ENCODE measurements at regions not wholly inside any gene's neighbourhood (a gene's known extent, or its start where the extent isn't known, plus 50 kb on each side); places are given as distances from the start of the nearest gene placed in this dataset.

DNA sequence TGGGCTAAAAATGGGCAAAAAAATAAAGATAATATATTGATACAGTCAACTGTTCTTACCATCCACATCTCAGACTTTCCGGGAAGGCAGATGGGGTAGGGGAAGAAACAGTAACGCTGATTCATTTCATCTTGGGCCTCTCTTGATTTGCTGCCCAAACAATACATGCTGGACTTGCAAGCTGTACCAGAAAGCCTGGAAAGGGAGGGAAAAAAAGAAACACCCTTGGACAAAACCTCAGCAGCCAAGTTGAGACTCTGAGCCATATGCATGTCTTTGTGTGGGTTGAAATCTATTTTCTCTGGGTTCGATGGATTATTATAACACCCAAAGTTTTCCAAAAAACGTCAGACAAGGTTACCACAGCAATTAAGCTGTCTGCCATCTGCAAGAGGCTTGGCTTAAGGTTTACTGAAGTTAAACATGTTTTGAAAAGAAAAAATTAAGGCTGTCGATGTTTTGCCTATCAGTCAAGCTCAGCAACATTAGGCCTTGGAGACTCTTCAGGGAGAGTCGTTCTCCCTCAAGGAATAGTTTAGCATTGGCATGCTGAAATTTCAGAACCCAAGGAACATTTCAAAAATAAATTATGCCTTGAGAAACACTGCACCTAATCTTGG is 71.2 kb downstream of the PSMG1 start:
- no peak overlapping the region for H3K9ac ChIP-seq (ENCODE audit: low read depth, low read length)
- intact Hi-C loops (cut with micrococcal nuclease): loop anchor here (5.0 kb wide), 1 partner anchor 35 kb away; no protein-coding TSS in a partner anchor
- H2BK20ac ChIP-seq (ENCODE audit: low read depth, low read length): peak overlapping the region; percentile 36; the same call in 1 of the 2 replicates
- H3K79me1 ChIP-seq (ENCODE audit: low read depth in 1 of 2, low read length in 2 of 2): no peaks in the 10 kb centered on the region
- H3K4me3 ChIP-seq (ENCODE audit: insufficient read depth, low read depth, low read length): no peak overlapping the region
- no peaks in the 10 kb centered on the region; the same call in 1 of the 2 replicates for H3K9me3 ChIP-seq (ENCODE audit: control insufficient read depth, insufficient read depth, low read length)
- no peak overlapping the region for H3K4me2 ChIP-seq (ENCODE audit: low read depth, low read length)
- CTCF ChIA-PET: interaction anchor here (0.7 kb wide), 1 partner anchor 15 kb away, joined by 3 read pairs; no protein-coding TSS in a partner anchor
- H3K18ac ChIP-seq (ENCODE audit: low read depth, low read length): peak overlapping the region; percentile 54
- H2AFZ ChIP-seq (replicated peaks; ENCODE audit: low read length, poor library complexity): no peak overlapping the region
- dilution Hi-C loops (cut with HindIII; ENCODE audit: low sequenced_read_pairs, unreplicated experiment): no loop called here
- H3K36me3 ChIP-seq (ENCODE audit: control insufficient read depth, insufficient read depth, low read length): no peaks in the 10 kb centered on the region
- no peak overlapping the region for H3K23ac ChIP-seq (ENCODE audit: low read depth, low read length)
- H4K5ac ChIP-seq (ENCODE audit: low read depth, low read length): peak overlapping the region; percentile 15; the same call in 1 of the 2 replicates
- H2BK120ac ChIP-seq (ENCODE audit: low read depth, low read length): peak overlapping the region; percentile 59
- H3K4me1 ChIP-seq (ENCODE audit: control insufficient read depth, insufficient read depth, low read length): peaks cover 18% of the 10 kb centered on the region
- no peaks in the 10 kb centered on the region for H4K20me1 ChIP-seq (ENCODE audit: insufficient read depth, low read length)
- POLR2A ChIA-PET (ENCODE audit: unreplicated experiment): interaction anchor here (0.6 kb wide), 1 partner anchor 306 kb away, joined by 3 read pairs; the partner anchor contains the start of gene ETS2
- H3K27me3 ChIP-seq (ENCODE audit: control insufficient read depth, insufficient read depth, low read length): 0 out of 2 replicates have a peak, but pooled peaks cover 2% of the 10 kb centered on the region
- DNase-seq: peak; percentile 55
- 0 out of 2 replicates have a peak overlapping the region, but pooled peaks have one; percentile 1 for H3K14ac ChIP-seq (replicated peaks; ENCODE audit: low read depth, low read length)
- peak; percentile 30 for ATAC-seq (ENCODE audit: low read depth)
- in situ Hi-C loops (cut with MboI; ENCODE audit: low sequenced_read_pairs): no loop called here
- H3K9me1 ChIP-seq (ENCODE audit: insufficient read depth, low read length): peaks cover 22% of the 10 kb centered on the region
- no TSS peak for BruUV-seq (replicated peaks)
- H2AK5ac ChIP-seq (ENCODE audit: low read depth, low read length): no peak overlapping the region
- H2BK5ac ChIP-seq (ENCODE audit: low read depth, low read length, poor library complexity, severe bottlenecking): no peak overlapping the region
- H2AK9ac ChIP-seq (replicated peaks; ENCODE audit: low read depth, low read length, poor library complexity): no peak overlapping the region
- H3K27ac ChIP-seq (ENCODE audit: insufficient read depth, low read length): peak overlapping the region; percentile 53; the same call in 1 of the 2 replicates
- TF ChIP-seq RAD21 (IDR thresholded peaks at IDR 0.05; ENCODE audit: low read length) (no peak), MAZ (IDR thresholded peaks at IDR 0.05; ENCODE audit: borderline replicate concordance, low read depth, low read length) (no peak), SMC3 (IDR thresholded peaks at IDR 0.05; ENCODE audit: low read depth, low read length) (no peak), RCOR1 (IDR thresholded peaks at IDR 0.05; ENCODE audit: insufficient replicate concordance, low read length) (no peak), NFE2L2 (IDR thresholded peaks at IDR 0.05; ENCODE audit: low read depth, low read length) (no peak), POLR2A (IDR thresholded peaks at IDR 0.05; ENCODE audit: low read depth, low read length) (no peak), BHLHE40 (IDR thresholded peaks at IDR 0.05; ENCODE audit: low read depth, low read length) (no peak), FOS (IDR thresholded peaks at IDR 0.05; ENCODE audit: low read depth, low read length) (no peak)
- TF ChIP-seq, protein P1, sequence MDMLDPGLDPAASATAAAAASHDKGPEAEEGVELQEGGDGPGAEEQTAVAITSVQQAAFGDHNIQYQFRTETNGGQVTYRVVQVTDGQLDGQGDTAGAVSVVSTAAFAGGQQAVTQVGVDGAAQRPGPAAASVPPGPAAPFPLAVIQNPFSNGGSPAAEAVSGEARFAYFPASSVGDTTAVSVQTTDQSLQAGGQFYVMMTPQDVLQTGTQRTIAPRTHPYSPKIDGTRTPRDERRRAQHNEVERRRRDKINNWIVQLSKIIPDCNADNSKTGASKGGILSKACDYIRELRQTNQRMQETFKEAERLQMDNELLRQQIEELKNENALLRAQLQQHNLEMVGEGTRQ (IDR thresholded peaks at IDR 0.05; ENCODE audit: low read depth, low read length): no peak
- TF ChIP-seq, protein P2, sequence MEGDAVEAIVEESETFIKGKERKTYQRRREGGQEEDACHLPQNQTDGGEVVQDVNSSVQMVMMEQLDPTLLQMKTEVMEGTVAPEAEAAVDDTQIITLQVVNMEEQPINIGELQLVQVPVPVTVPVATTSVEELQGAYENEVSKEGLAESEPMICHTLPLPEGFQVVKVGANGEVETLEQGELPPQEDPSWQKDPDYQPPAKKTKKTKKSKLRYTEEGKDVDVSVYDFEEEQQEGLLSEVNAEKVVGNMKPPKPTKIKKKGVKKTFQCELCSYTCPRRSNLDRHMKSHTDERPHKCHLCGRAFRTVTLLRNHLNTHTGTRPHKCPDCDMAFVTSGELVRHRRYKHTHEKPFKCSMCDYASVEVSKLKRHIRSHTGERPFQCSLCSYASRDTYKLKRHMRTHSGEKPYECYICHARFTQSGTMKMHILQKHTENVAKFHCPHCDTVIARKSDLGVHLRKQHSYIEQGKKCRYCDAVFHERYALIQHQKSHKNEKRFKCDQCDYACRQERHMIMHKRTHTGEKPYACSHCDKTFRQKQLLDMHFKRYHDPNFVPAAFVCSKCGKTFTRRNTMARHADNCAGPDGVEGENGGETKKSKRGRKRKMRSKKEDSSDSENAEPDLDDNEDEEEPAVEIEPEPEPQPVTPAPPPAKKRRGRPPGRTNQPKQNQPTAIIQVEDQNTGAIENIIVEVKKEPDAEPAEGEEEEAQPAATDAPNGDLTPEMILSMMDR (conservative IDR thresholded peaks at IDR 0.05; ENCODE audit: low read depth, low read length): no peak
- TF ChIP-seq, protein P3, sequence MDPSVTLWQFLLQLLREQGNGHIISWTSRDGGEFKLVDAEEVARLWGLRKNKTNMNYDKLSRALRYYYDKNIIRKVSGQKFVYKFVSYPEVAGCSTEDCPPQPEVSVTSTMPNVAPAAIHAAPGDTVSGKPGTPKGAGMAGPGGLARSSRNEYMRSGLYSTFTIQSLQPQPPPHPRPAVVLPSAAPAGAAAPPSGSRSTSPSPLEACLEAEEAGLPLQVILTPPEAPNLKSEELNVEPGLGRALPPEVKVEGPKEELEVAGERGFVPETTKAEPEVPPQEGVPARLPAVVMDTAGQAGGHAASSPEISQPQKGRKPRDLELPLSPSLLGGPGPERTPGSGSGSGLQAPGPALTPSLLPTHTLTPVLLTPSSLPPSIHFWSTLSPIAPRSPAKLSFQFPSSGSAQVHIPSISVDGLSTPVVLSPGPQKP (IDR thresholded peaks at IDR 0.05; ENCODE audit: borderline replicate concordance, low read depth, low read length): no peak
- H4K91ac ChIP-seq (ENCODE audit: insufficient read depth, low read depth, low read length): no peak overlapping the region
- H3K4ac ChIP-seq (ENCODE audit: low read depth, low read length): no peak overlapping the region
- 49% methylated on average over 3 of the region's 6 CpGs; no CpG with 5 or more reads in 1 of the 2 experiments for WGBS, 2 experiments (ENCODE audit: extremely low coverage in 2 of 2, insufficient read length in 1 of 2)
- peak overlapping the region; percentile 18; the same call in 1 of the 3 replicates for H2BK15ac ChIP-seq (ENCODE audit: low read depth, low read length)
- H4K8ac ChIP-seq (ENCODE audit: low read depth in 2 of 2, low read length in 2 of 2): no peak overlapping the region
- H3K56ac ChIP-seq (ENCODE audit: extremely low read depth, insufficient read depth, low read length): no peak overlapping the region
